GM12878 (cell line): ENCODE measurements at regions not wholly inside any gene's neighbourhood (a gene's known extent, or its start where the extent isn't known, plus 50 kb on each side); places are given as distances from the start of the nearest gene placed in this dataset.

ENCODE experiments used
- ATAC-seq: fragments of 200-7000 bp; cut with Tn5 transposase; 3 replicates; pipeline ENCODE4 v1.9.1; 2020; ENCODE audit warnings: mild to moderate bottlenecking, moderate library complexity
- BruUV-seq: library from RNA; stranded (reverse); fragments of 400-500 nt; replicated peaks from 2 replicates; lab custom pipeline; 2021; lab: Mats Ljungman, UMichigan
- CTCF ChIA-PET: fragments of 300-600 bp; sonication (Branson Sonifier 250); formaldehyde crosslinking; extraction: SDS; loops from one replicate; lab custom pipeline; 2021; ENCODE audit warnings: inconsistent platforms; lab: Yijun Ruan, JAX
- POLR2A ChIA-PET: fragments of 350-600 bp; formaldehyde crosslinking; extraction: SDS; loops from one replicate; lab custom pipeline; 2021; ENCODE audit warnings: inconsistent platforms; lab: Charles Lee
- RAD21 ChIA-PET: fragments of 300-600 bp; sonication (Branson Sonifier 250); formaldehyde crosslinking; loops from one replicate; lab custom pipeline; 2023; ENCODE audit warnings: antibody characterized with exemption; ENCODE audit not compliant: unreplicated experiment; lab: Charles Lee
- SMC1A ChIA-PET: fragments of 300-600 bp; sonication (Branson Sonifier 250); formaldehyde crosslinking; loops from one replicate; lab custom pipeline; 2023; ENCODE audit not compliant: unreplicated experiment, uncharacterized antibody; lab: Charles Lee
- DNase-seq: peaks from one replicate; pipeline ENCODE4 v3.0.0-alpha.2; 2011; ENCODE audit warnings: low read depth, low spot score
- FAIRE-seq: peaks from 3 replicates; lab custom pipeline; 2011; peaks lifted over from hg19 to GRCh38; lab: Jason Lieb, UNC
- H2AFZ ChIP-seq: 2 replicates; pipeline ENCODE4 v1.6.0; 2011; ENCODE audit warnings: low read depth, low read length, control low read depth; ENCODE audit not compliant: control insufficient read depth
- H3K27ac ChIP-seq: 2 replicates; pipeline ENCODE4 v1.5.1; 2011; ENCODE audit warnings: control low read depth; ENCODE audit not compliant: control insufficient read depth, insufficient read depth
- H3K27me3 ChIP-seq, 2 experiments: replicated peaks in 1 of 2; 2 replicates each; pipeline versions ENCODE4 v1.6.0 to v1.6.1; 2011; ENCODE audit warnings: low read length in 1 of 2; ENCODE audit not compliant: control insufficient read depth in 2 of 2, insufficient read depth in 2 of 2
- H3K36me3 ChIP-seq, 2 experiments: 2 replicates each; pipeline ENCODE4 v1.5.1; 2011; ENCODE audit warnings: low read length in 1 of 2; ENCODE audit not compliant: control insufficient read depth in 2 of 2, insufficient read depth in 2 of 2
- H3K4me1 ChIP-seq: 2 replicates; pipeline ENCODE4 v1.6.1; 2011; ENCODE audit warnings: mild to moderate bottlenecking, low read length, moderate library complexity, mixed read lengths; ENCODE audit not compliant: control insufficient read depth, insufficient read depth
- H3K4me2 ChIP-seq: 2 replicates; pipeline ENCODE4 v1.6.0; 2011; ENCODE audit warnings: control low read depth; ENCODE audit not compliant: control insufficient read depth, insufficient read depth
- H3K4me3 ChIP-seq: fragments of 200-600 bp; sonication (generic); 2 replicates; pipeline ENCODE4 v1.5.1; 2016
- H3K79me2 ChIP-seq: 2 replicates; pipeline ENCODE4 v1.6.0; 2011; ENCODE audit warnings: low read length; ENCODE audit not compliant: control insufficient read depth, insufficient read depth
- H3K9ac ChIP-seq: 2 replicates; pipeline ENCODE4 v1.8.0; 2011; ENCODE audit warnings: low read length, control low read depth, mixed read lengths; ENCODE audit not compliant: control insufficient read depth, insufficient read depth
- H3K9me3 ChIP-seq: replicated peaks from 3 replicates; pipeline ENCODE4 v1.5.1; 2011; ENCODE audit warnings: mild to moderate bottlenecking, low read length; ENCODE audit not compliant: control insufficient read depth, insufficient read depth
- H4K20me1 ChIP-seq: 2 replicates; pipeline ENCODE4 v1.6.0; 2011; ENCODE audit not compliant: control insufficient read depth, insufficient read depth
- DPF2 ChIP-seq: fragments of 450-650 bp; IDR thresholded peaks from 2 replicates; pipeline ENCODE4 v1.6.1; 2017; ENCODE audit warnings: mild to moderate bottlenecking
- EGR1 ChIP-seq, 2 experiments: IDR thresholded peaks; 1 replicate in 1 of 2; 2 replicates in 1 of 2; pipeline ENCODE4 v1.6.1; 2011 to 2012; ENCODE audit warnings: low read depth in 2 of 2, low read length in 2 of 2, borderline replicate concordance in 1 of 2, mild to moderate bottlenecking in 1 of 2, moderate library complexity in 1 of 2
- MYC ChIP-seq: IDR thresholded peaks from 2 replicates; pipeline ENCODE4 v1.6.1; 2011; ENCODE audit warnings: mild to moderate bottlenecking, low read length, moderate library complexity, inconsistent platforms; ENCODE audit not compliant: insufficient read depth, insufficient replicate concordance, insufficient read length, severe bottlenecking
- NFIC ChIP-seq: IDR thresholded peaks from 2 replicates; pipeline ENCODE4 v1.6.1; 2012; ENCODE audit warnings: low read depth, mild to moderate bottlenecking, inconsistent platforms, low read length, moderate library complexity
- POLR2AphosphoS5 ChIP-seq: IDR thresholded peaks from 2 replicates; pipeline ENCODE4 v1.6.1; 2011; ENCODE audit warnings: mild to moderate bottlenecking, low read length, inconsistent platforms
- POU2F2 ChIP-seq: IDR thresholded peaks from 3 replicates; pipeline ENCODE4 v1.6.1; 2011; ENCODE audit warnings: low read depth, mild to moderate bottlenecking, low read length, borderline replicate concordance
- ZNF687 ChIP-seq: fragments of 450-650 bp; IDR thresholded peaks from 2 replicates; pipeline ENCODE4 v1.6.1; 2017; ENCODE audit warnings: mild to moderate bottlenecking, moderate library complexity
- WGBS: methylation state at CpG from one replicate; pipeline ENCODE4 v1.1.6; 2016; ENCODE audit warnings: low lambda C conversion rate; ENCODE audit not compliant: insufficient replicate concordance, insufficient coverage; ENCODE audit errors: missing lambda C conversion rate; 5-methylcytosine and 5-hydroxymethylcytosine counted together
- in situ Hi-C: fragments of 300-500 bp; cut with MboI; formaldehyde crosslinking; loops from 9 replicates; pipeline ENCODE4 v1.14.3; 2018; ENCODE audit warnings: mixed read lengths
- intact Hi-C: fragments of 100-400 bp; cut with micrococcal nuclease; formaldehyde crosslinking; loops from one replicate; pipeline ENCODE4 v1.14.2; 2022; ENCODE audit not compliant: unreplicated experiment
- TF ChIP-seq, protein P1 (sequence below): IDR thresholded peaks from 2 replicates; pipeline ENCODE4 v1.6.1; 2012; ENCODE audit warnings: mild to moderate bottlenecking, low read depth, low read length
- TF ChIP-seq, protein P2 (sequence below): IDR thresholded peaks from 2 replicates; pipeline ENCODE4 v1.6.1; 2012; ENCODE audit warnings: low read depth, low read length, improper control_type of control experiment
- TF ChIP-seq, protein P3 (sequence below): IDR thresholded peaks from 2 replicates; pipeline ENCODE4 v1.6.1; 2012; ENCODE audit warnings: improper control_type of control experiment, low read depth, low read length; ENCODE audit not compliant: insufficient replicate concordance

DNA sequence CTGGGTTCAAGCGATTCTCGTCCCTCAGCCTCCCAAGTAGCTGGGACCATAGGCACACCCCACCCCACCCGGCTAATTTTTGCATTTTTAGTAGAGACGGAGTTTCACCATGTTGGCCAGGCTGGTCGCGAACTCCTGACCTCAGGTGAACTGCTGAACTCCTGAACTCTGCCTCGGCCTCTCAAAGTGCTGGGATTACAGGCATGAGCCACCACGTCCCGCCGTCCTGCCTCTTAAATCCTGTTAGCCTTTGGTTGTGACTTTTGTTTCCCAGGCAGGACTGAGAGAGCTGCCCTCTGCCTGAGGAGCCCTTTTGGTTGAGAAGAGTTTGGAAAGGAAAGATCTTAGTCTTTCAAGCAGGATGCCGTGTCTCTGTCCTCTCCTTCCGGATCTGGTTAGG is 59.3 kb upstream of the C1orf174 start:
- Histone ChIP-seq H3K27ac (no peak overlapping the region), H4K20me1 (no peaks in the 10 kb centered on the region), H3K9ac (no peak overlapping the region), H2AFZ (no peak overlapping the region), H3K4me1 (no peaks in the 10 kb centered on the region), H3K27me3 (no peaks in the 10 kb centered on the region), H3K79me2 (no peaks in the 10 kb centered on the region), H3K9me3 (no peaks in the 10 kb centered on the region; the same call in 2 of the 3 replicates), H3K4me3 (no peak overlapping the region), H3K4me2 (no peak overlapping the region), H3K36me3 (no peaks in the 10 kb centered on the region)
- ChIA-PET RAD21 (no interaction called here), SMC1A (no interaction called here), CTCF (no interaction called here), POLR2A (no interaction called here)
- FAIRE-seq (no peak), ATAC-seq (no peak), DNase-seq (no peak)
- intact Hi-C loops: no loop called here
- in situ Hi-C loops: no loop called here
- 30% methylated on average over 12 of the region's 12 CpGs for WGBS
- BruUV-seq: no TSS peak
- TF ChIP-seq ZNF687 (no peak), POU2F2 (no peak), POLR2AphosphoS5 (no peak), NFIC (no peak), EGR1 (IDR thresholded peaks at IDR 0.05; ENCODE audit: borderline replicate concordance in 1 of 2, low read depth in 2 of 2, low read length in 2 of 2) (no peak), MYC (no peak), DPF2 (no peak)
- TF ChIP-seq, protein P1, sequence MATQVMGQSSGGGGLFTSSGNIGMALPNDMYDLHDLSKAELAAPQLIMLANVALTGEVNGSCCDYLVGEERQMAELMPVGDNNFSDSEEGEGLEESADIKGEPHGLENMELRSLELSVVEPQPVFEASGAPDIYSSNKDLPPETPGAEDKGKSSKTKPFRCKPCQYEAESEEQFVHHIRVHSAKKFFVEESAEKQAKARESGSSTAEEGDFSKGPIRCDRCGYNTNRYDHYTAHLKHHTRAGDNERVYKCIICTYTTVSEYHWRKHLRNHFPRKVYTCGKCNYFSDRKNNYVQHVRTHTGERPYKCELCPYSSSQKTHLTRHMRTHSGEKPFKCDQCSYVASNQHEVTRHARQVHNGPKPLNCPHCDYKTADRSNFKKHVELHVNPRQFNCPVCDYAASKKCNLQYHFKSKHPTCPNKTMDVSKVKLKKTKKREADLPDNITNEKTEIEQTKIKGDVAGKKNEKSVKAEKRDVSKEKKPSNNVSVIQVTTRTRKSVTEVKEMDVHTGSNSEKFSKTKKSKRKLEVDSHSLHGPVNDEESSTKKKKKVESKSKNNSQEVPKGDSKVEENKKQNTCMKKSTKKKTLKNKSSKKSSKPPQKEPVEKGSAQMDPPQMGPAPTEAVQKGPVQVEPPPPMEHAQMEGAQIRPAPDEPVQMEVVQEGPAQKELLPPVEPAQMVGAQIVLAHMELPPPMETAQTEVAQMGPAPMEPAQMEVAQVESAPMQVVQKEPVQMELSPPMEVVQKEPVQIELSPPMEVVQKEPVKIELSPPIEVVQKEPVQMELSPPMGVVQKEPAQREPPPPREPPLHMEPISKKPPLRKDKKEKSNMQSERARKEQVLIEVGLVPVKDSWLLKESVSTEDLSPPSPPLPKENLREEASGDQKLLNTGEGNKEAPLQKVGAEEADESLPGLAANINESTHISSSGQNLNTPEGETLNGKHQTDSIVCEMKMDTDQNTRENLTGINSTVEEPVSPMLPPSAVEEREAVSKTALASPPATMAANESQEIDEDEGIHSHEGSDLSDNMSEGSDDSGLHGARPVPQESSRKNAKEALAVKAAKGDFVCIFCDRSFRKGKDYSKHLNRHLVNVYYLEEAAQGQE: no peak
- TF ChIP-seq, protein P2, sequence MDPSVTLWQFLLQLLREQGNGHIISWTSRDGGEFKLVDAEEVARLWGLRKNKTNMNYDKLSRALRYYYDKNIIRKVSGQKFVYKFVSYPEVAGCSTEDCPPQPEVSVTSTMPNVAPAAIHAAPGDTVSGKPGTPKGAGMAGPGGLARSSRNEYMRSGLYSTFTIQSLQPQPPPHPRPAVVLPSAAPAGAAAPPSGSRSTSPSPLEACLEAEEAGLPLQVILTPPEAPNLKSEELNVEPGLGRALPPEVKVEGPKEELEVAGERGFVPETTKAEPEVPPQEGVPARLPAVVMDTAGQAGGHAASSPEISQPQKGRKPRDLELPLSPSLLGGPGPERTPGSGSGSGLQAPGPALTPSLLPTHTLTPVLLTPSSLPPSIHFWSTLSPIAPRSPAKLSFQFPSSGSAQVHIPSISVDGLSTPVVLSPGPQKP: no peak
- TF ChIP-seq, protein P3, sequence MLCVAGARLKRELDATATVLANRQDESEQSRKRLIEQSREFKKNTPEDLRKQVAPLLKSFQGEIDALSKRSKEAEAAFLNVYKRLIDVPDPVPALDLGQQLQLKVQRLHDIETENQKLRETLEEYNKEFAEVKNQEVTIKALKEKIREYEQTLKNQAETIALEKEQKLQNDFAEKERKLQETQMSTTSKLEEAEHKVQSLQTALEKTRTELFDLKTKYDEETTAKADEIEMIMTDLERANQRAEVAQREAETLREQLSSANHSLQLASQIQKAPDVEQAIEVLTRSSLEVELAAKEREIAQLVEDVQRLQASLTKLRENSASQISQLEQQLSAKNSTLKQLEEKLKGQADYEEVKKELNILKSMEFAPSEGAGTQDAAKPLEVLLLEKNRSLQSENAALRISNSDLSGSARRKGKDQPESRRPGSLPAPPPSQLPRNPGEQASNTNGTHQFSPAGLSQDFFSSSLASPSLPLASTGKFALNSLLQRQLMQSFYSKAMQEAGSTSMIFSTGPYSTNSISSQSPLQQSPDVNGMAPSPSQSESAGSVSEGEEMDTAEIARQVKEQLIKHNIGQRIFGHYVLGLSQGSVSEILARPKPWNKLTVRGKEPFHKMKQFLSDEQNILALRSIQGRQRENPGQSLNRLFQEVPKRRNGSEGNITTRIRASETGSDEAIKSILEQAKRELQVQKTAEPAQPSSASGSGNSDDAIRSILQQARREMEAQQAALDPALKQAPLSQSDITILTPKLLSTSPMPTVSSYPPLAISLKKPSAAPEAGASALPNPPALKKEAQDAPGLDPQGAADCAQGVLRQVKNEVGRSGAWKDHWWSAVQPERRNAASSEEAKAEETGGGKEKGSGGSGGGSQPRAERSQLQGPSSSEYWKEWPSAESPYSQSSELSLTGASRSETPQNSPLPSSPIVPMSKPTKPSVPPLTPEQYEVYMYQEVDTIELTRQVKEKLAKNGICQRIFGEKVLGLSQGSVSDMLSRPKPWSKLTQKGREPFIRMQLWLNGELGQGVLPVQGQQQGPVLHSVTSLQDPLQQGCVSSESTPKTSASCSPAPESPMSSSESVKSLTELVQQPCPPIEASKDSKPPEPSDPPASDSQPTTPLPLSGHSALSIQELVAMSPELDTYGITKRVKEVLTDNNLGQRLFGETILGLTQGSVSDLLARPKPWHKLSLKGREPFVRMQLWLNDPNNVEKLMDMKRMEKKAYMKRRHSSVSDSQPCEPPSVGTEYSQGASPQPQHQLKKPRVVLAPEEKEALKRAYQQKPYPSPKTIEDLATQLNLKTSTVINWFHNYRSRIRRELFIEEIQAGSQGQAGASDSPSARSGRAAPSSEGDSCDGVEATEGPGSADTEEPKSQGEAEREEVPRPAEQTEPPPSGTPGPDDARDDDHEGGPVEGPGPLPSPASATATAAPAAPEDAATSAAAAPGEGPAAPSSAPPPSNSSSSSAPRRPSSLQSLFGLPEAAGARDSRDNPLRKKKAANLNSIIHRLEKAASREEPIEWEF: no peak
